HEK293 (cell line): ENCODE measurements at regions not wholly inside any gene's neighbourhood (a gene's known extent, or its start where the extent isn't known, plus 50 kb on each side); places are given as distances from the start of the nearest gene placed in this dataset.

Experiments used
- GLI2 ChIP-seq: fragments of 450-650 bp; formaldehyde crosslinking; IDR thresholded peaks from 2 replicates; pipeline ENCODE4; 2017; ENCODE audit warnings: missing biosample characterization, missing genetic modification characterization, low read depth, borderline replicate concordance
- YY1 ChIP-seq: fragments of 450-650 bp; formaldehyde crosslinking; IDR thresholded peaks from 2 replicates; pipeline ENCODE4 v1.5.1; 2018; ENCODE audit warnings: missing biosample characterization, missing genetic modification characterization
- ZBTB1 ChIP-seq: fragments of 450-650 bp; formaldehyde crosslinking; IDR thresholded peaks from 2 replicates; pipeline ENCODE4 v1.5.1; 2016; ENCODE audit warnings: missing biosample characterization, missing genetic modification characterization
- ZBTB8A ChIP-seq: fragments of 450-650 bp; formaldehyde crosslinking; IDR thresholded peaks from 2 replicates; pipeline ENCODE4 v1.5.1; 2016; ENCODE audit warnings: missing biosample characterization, missing genetic modification characterization
- ZNF133 ChIP-seq: fragments of 450-650 bp; formaldehyde crosslinking; IDR thresholded peaks from 2 replicates; pipeline ENCODE4 v1.5.1; 2016; ENCODE audit warnings: missing biosample characterization, missing genetic modification characterization
- ZNF239 ChIP-seq: fragments of 450-650 bp; formaldehyde crosslinking; IDR thresholded peaks from 2 replicates; pipeline ENCODE4 v1.5.1; 2016; ENCODE audit warnings: missing biosample characterization, missing genetic modification characterization
- ZNF530 ChIP-seq: fragments of 450-650 bp; formaldehyde crosslinking; IDR thresholded peaks from 2 replicates; pipeline ENCODE4 v1.5.1; 2016; ENCODE audit warnings: low read depth, missing biosample characterization, missing genetic modification characterization
- ZNF701 ChIP-seq: fragments of 450-650 bp; formaldehyde crosslinking; IDR thresholded peaks from 2 replicates; pipeline ENCODE4 v1.5.1; 2016; ENCODE audit warnings: missing biosample characterization, missing genetic modification characterization
- ZNF837 ChIP-seq: fragments of 450-650 bp; formaldehyde crosslinking; IDR thresholded peaks from 2 replicates; pipeline ENCODE4 v1.5.1; 2016; ENCODE audit warnings: missing biosample characterization, missing genetic modification characterization
- TF ChIP-seq, protein P1 (sequence below): fragments of 450-650 bp; formaldehyde crosslinking; IDR thresholded peaks from 2 replicates; pipeline ENCODE4 v1.5.1; 2016; ENCODE audit warnings: missing biosample characterization, missing genetic modification characterization

DNA sequence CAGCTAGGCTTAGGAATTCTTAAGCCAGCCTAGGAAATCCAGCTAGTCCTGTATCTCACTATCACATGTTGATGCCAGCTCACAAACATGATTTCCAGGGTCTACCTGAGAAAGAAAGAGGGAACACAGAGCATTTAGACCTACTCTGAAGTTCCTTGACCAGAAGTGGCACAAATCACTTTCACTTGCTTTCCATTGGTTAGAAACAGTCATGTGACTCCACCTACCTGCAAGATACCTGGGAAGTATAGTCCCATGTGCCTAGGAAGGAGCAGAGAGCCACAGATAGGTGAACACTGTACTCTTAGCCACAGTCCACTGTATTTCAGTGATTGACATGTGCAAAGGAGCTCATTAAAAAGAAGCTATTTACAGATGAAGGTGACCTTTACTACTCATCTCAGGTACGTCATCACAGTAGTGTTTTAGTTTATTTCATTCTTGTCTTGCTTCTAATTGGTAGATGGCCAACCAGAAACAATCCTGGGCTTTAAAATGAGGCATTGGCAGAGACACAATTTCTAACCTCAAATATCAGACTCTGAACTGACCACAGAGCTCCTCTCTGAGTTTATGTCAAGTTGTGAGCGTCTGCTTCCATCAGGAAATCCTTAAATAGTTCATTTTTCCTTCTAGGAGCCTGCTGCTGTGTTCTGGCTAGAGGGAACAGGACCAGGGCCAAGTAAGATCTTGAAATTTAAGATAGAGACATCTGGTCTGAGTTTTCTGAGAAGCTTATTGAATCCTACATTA lies 340.7 kb downstream of the TLE4 start:
- TF ChIP-seq ZNF530 (tag by site-specific recombination) (no peak), ZNF133 (no peak), ZBTB8A (tag by site-specific recombination) (no peak), GLI2 (tag by site-specific recombination) (no peak), ZNF837 (tag by site-specific recombination) (no peak), ZNF239 (tag by site-specific recombination) (no peak), ZBTB1 (tag by site-specific recombination) (no peak), ZNF701 (tag by site-specific recombination) (no peak), YY1 (no peak)
- TF ChIP-seq, protein P1, sequence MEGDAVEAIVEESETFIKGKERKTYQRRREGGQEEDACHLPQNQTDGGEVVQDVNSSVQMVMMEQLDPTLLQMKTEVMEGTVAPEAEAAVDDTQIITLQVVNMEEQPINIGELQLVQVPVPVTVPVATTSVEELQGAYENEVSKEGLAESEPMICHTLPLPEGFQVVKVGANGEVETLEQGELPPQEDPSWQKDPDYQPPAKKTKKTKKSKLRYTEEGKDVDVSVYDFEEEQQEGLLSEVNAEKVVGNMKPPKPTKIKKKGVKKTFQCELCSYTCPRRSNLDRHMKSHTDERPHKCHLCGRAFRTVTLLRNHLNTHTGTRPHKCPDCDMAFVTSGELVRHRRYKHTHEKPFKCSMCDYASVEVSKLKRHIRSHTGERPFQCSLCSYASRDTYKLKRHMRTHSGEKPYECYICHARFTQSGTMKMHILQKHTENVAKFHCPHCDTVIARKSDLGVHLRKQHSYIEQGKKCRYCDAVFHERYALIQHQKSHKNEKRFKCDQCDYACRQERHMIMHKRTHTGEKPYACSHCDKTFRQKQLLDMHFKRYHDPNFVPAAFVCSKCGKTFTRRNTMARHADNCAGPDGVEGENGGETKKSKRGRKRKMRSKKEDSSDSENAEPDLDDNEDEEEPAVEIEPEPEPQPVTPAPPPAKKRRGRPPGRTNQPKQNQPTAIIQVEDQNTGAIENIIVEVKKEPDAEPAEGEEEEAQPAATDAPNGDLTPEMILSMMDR (tag by site-specific recombination) = no peak
